CD4-positive, alpha-beta memory T cell (primary cell): ENCODE measurements at regions not wholly inside any gene's neighbourhood (a gene's known extent, or its start where the extent isn't known, plus 50 kb on each side); places are given as distances from the start of the nearest gene placed in this dataset.

Experiments used
- CTCF ChIA-PET: fragments of 350-600 bp; sonication (Branson Sonifier 250); formaldehyde crosslinking; loops from one replicate; lab custom pipeline; 2021; ENCODE audit warnings: inconsistent platforms; ENCODE audit not compliant: partially characterized antibody; lab: Charles Lee
- POLR2A ChIA-PET: fragments of 350-600 bp; sonication (Branson Sonifier 250); formaldehyde crosslinking; loops from one replicate; lab custom pipeline; 2021; ENCODE audit not compliant: partially characterized antibody; lab: Charles Lee
- DNase-seq, 5 donors: peaks; one replicate each; pipeline versions ENCODE4 v3.0.0 to v3.0.0-alpha.2; 2020 to 2022; ENCODE audit warnings: mixed read lengths in 1 of 5
- H3K27ac ChIP-seq: one replicate; pipeline ENCODE4 v1.7.0; 2013; ENCODE audit warnings: low read depth, low read length
- H3K27me3 ChIP-seq: 2 replicates; pipeline ENCODE4 v1.7.0; 2013; ENCODE audit warnings: mild to moderate bottlenecking, low read length, moderate library complexity; ENCODE audit not compliant: insufficient read depth
- H3K36me3 ChIP-seq: 2 replicates; pipeline ENCODE4 v1.7.0; 2013; ENCODE audit warnings: mild to moderate bottlenecking, low read length, moderate library complexity; ENCODE audit not compliant: insufficient read depth
- H3K4me1 ChIP-seq: 2 replicates; pipeline ENCODE4 v1.7.0; 2013; ENCODE audit warnings: mild to moderate bottlenecking, low read length, moderate library complexity; ENCODE audit not compliant: insufficient read depth
- H3K4me3 ChIP-seq, 2 donors: one replicate each; pipeline ENCODE4 v1.7.0; 2013; ENCODE audit warnings: low read length in 2 of 2, mild to moderate bottlenecking in 1 of 2
- H3K9me3 ChIP-seq, 2 donors: one replicate each; pipeline ENCODE4 v1.7.0; 2013; ENCODE audit warnings: low read length in 2 of 2, control low read depth in 1 of 2; ENCODE audit not compliant: control insufficient read depth in 1 of 2
- H3K27ac Mint-ChIP-seq, 7 donors: one replicate each; pipeline ENCODE4 v1.8.0; 2020 to 2021; ENCODE audit warnings: mixed read lengths in 7 of 7, mild to moderate bottlenecking in 6 of 7, inconsistent platforms in 3 of 7, moderate library complexity in 3 of 7
- H3K27me3 Mint-ChIP-seq, 2 donors: one replicate each; pipeline ENCODE4 v1.8.0; 2020 to 2021; ENCODE audit warnings: mixed read lengths in 2 of 2
- H3K36me3 Mint-ChIP-seq, 2 donors: one replicate each; pipeline ENCODE4 v1.8.0; 2020 to 2021; ENCODE audit warnings: mixed read lengths in 2 of 2, inconsistent platforms in 1 of 2, mild to moderate bottlenecking in 1 of 2
- H3K4me1 Mint-ChIP-seq, 4 donors: one replicate each; pipeline ENCODE4 v1.8.0; 2020 to 2021; ENCODE audit warnings: mixed read lengths in 4 of 4, mild to moderate bottlenecking in 1 of 4
- H3K4me3 Mint-ChIP-seq, 8 donors: one replicate each; pipeline ENCODE4 v1.8.0; 2020 to 2021; ENCODE audit warnings: mixed read lengths in 8 of 8, mild to moderate bottlenecking in 7 of 8, moderate library complexity in 6 of 8, inconsistent platforms in 3 of 8
- H3K9me3 Mint-ChIP-seq, 8 donors: one replicate each; pipeline ENCODE4 v1.8.0; 2020 to 2021; ENCODE audit warnings: mixed read lengths in 8 of 8, mild to moderate bottlenecking in 5 of 8, inconsistent platforms in 3 of 8, moderate library complexity in 1 of 8
- intact Hi-C: fragments of 100-400 bp; cut with micrococcal nuclease; formaldehyde crosslinking; loops from one replicate; pipeline ENCODE4 v1.15.1; 2023

DNA sequence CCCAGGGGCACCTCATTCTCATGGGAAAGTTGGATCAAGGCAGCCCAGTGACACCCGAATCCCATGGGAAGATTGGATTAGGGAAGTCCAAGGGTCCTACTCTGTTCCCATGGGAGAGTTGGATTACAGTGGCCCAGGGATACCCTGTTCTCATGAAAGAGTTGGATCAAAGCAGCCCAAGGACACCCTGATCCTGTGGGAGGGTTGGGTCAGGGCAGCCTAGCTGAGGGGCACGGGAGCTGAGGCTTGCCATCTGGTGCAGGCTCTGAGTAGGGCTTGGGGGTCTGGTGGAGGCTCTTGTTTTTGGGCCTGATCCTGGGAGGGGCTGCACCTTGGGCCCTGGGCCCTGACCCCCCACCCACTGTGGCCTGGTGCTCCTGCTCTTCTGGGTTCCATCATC lies 87.1 kb downstream of the ACKR3 start:
- no peak for DNase-seq
- Mint-ChIP-seq H3K9me3 (no peaks in the 10 kb centered on the region), H3K27ac (no peak overlapping the region), H3K36me3 (no peaks in the 10 kb centered on the region), H3K4me1 (no peaks in the 10 kb centered on the region), H3K4me3 (no peak overlapping the region), H3K27me3 (peaks cover 20 to 34% of the 10 kb centered on the region in 2 donors)
- Histone ChIP-seq H3K4me3 (no peak overlapping the region), H3K9me3 (no peaks in the 10 kb centered on the region), H3K4me1 (no peaks in the 10 kb centered on the region), H3K36me3 (no peaks in the 10 kb centered on the region), H3K27ac (no peak overlapping the region), H3K27me3 (peaks cover 9% of the 10 kb centered on the region)
- CTCF ChIA-PET, result no interaction called here
- intact Hi-C loops, result no loop called here
- POLR2A ChIA-PET, result no interaction called here

DNA sequence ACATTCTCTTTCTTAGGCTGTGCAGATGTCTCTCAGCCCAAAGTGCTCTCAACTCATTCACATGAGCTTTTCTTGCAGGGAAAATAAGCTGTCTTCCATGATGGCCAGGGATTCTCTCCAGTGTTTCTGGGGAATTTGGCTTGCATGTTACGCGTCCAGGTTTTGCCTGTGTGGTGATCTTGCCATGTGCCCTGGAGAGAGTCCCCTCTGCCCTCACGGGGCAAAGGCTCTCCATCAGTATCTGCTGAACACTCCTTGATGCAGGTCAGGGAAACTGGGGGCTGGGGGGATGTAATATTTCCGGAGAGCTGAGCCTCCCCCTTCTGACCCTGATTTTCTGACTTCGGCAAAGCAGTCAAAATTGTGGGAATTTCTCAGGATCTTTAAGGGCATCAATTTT lies 87.6 kb downstream of the ACKR3 start:
- Mint-ChIP-seq H3K4me3 (no peak overlapping the region), H3K4me1 (no peaks in the 10 kb centered on the region), H3K27ac (no peak overlapping the region), H3K36me3 (no peaks in the 10 kb centered on the region), H3K27me3 (peaks cover 21 to 33% of the 10 kb centered on the region in 2 donors), H3K9me3 (no peaks in the 10 kb centered on the region)
- ChIA-PET CTCF (no interaction called here), POLR2A (no interaction called here)
- H3K27ac ChIP-seq, result no peak overlapping the region
- DNase-seq, result no peak
- H3K4me3 ChIP-seq, result no peak overlapping the region
- no peaks in the 10 kb centered on the region for H3K9me3 ChIP-seq
- H3K4me1 ChIP-seq, result no peaks in the 10 kb centered on the region
- peaks cover 9% of the 10 kb centered on the region for H3K27me3 ChIP-seq
- H3K36me3 ChIP-seq, result no peaks in the 10 kb centered on the region
- intact Hi-C loops, result no loop called here

DNA sequence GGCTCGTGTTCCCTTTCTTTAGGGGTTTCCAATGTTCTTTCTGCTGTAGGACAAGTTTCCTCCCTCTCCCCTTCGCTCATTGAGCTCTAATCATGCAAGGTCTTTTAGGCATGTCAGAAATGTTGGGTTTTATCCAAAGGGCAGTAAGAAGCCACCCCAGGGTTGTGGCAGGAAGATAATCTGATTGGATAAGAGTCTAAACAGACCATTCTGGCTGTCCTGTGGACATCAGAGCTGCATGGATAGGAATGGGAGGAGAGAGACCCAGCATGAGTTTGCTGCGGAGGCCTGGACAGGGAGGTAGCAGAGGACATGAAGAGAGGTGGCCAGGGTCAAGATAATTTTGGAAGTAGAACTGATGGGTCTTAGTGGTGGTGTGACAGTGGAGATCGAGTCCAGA lies 88.2 kb downstream of the ACKR3 start:
- peaks cover 23 to 39% of the 10 kb centered on the region in 2 donors for H3K27me3 Mint-ChIP-seq
- H3K27me3 ChIP-seq, result peaks cover 9% of the 10 kb centered on the region

DNA sequence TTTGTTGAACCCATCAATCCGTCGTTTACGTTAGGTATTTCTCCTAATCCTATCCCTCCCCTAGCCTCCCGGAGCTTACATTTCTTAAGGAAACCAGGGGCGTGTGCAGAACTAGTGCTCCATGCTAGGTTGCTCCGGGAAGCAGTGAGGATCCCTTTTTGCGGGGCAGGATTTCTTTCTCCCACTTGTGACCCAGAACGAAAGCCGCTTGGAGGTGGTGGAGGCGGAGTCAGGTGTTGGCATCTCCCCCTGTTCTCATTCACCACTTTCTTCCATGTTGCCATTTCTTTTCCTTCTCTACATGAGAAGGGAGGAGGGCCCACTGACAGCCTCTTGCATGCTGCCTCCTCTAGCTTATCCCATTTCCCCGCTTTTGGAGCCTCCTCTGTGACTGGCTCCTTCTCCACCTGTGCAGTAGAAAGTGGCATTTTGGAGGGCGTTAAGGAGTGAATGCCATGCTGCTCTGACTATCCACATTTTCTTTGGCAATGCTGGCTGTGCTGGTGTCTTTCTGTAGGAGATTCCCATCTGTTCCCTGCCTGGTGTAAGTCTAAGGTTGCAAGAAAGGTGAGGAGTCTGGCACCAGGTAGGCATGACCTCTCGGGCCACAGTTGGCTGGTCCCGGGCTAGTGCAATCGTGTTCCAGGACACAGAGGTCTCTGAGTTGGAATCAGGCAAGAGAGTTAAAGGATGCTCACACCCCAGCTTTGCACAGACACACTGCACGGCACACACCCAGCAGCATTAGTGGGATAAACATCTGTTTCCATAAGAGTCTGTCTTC lies 89.5 kb downstream of the ACKR3 start:
- no peaks in the 10 kb centered on the region for H3K4me1 ChIP-seq
- Mint-ChIP-seq H3K4me1 (no peaks in the 10 kb centered on the region), H3K27me3 (peaks cover 29 to 39% of the 10 kb centered on the region in 2 donors), H3K36me3 (no peaks in the 10 kb centered on the region), H3K27ac (no peak overlapping the region), H3K4me3 (no peak overlapping the region), H3K9me3 (no peaks in the 10 kb centered on the region)
- no peak overlapping the region for H3K27ac ChIP-seq
- H3K4me3 ChIP-seq, result no peak overlapping the region
- H3K27me3 ChIP-seq, result peaks cover 9% of the 10 kb centered on the region
- intact Hi-C loops, result no loop called here
- POLR2A ChIA-PET, result no interaction called here
- no peaks in the 10 kb centered on the region for H3K9me3 ChIP-seq
- CTCF ChIA-PET, result no interaction called here
- no peaks in the 10 kb centered on the region for H3K36me3 ChIP-seq
- no peak for DNase-seq

More for the DNA sequence above, 88.2 kb downstream of the ACKR3 start:
- ChIA-PET POLR2A (no interaction called here), CTCF (no interaction called here)
- H3K36me3 Mint-ChIP-seq, result no peaks in the 10 kb centered on the region
- intact Hi-C loops, result no loop called here
- Histone ChIP-seq H3K9me3 (no peaks in the 10 kb centered on the region), H3K4me1 (no peaks in the 10 kb centered on the region), H3K36me3 (no peaks in the 10 kb centered on the region), H3K27ac (no peak overlapping the region), H3K4me3 (no peak overlapping the region)
- H3K27ac Mint-ChIP-seq, result no peak overlapping the region
- no peak for DNase-seq
- no peaks in the 10 kb centered on the region for H3K4me1 Mint-ChIP-seq
- H3K9me3 Mint-ChIP-seq, result no peaks in the 10 kb centered on the region
- H3K4me3 Mint-ChIP-seq, result no peak overlapping the region

DNA sequence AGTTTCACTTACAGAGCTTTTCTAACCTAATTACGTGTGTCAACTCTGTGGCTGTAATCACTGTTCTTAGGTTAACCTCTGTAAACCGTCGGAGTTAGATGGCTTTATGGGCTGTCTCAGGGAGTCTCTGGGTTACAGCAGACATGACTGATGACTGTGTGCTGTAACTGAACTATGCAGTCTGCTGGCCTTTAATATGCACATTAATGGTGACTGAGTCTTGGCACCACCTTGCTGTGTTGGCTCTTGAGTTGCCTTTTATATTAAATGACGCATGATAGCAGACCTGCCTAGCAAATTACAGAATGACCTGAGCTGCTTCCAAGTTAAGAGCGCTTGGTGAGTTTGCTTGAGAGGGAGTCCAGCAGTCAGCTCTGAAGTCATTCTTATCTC lies 90.1 kb downstream of the ACKR3 start:
- Mint-ChIP-seq H3K27ac (no peak overlapping the region), H3K27me3 (peaks cover 29 to 39% of the 10 kb centered on the region in 2 donors), H3K9me3 (no peaks in the 10 kb centered on the region), H3K36me3 (no peaks in the 10 kb centered on the region), H3K4me3 (no peak overlapping the region), H3K4me1 (no peaks in the 10 kb centered on the region)
- ChIA-PET CTCF (no interaction called here), POLR2A (no interaction called here)
- intact Hi-C loops, result no loop called here
- no peak for DNase-seq
- H3K4me3 ChIP-seq, result no peak overlapping the region
- no peaks in the 10 kb centered on the region for H3K9me3 ChIP-seq
- H3K27ac ChIP-seq, result no peak overlapping the region
- H3K36me3 ChIP-seq, result no peaks in the 10 kb centered on the region
- H3K4me1 ChIP-seq, result no peaks in the 10 kb centered on the region
- peaks cover 9% of the 10 kb centered on the region for H3K27me3 ChIP-seq

DNA sequence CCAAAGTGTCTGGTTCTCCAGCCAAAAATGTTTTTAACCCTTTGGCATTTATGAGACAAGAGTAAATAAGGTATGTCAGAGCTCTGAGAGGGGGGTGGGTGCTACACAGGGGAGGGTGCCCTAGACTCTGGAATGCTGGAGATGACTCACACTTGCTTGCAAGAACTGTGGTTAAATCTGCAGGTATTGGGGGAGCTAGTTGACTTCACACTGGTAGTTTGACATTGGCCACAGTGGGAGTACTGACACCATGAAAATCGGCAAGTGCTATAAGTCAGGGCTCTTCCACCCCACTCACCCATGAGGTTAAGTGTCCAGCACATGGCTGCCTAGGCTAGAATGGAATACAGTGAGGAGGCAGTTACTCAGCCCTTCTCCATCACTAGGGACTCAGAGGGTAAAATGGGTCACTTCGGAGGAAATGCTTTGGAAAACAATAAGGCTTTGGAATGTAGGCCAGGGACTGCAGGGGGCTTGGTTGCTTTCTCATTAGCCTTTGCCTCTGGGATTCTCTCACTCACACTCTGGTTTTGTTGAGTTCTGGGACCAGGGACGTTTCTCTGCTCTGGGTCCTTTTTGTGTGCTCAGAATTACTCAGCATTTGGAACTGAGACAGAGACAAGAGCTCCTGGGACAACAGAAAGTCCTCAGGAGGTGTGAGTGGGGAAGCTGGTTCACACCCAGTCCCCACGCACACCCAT lies 91.6 kb downstream of the ACKR3 start:
- ChIA-PET POLR2A (no interaction called here), CTCF (no interaction called here)

DNA sequence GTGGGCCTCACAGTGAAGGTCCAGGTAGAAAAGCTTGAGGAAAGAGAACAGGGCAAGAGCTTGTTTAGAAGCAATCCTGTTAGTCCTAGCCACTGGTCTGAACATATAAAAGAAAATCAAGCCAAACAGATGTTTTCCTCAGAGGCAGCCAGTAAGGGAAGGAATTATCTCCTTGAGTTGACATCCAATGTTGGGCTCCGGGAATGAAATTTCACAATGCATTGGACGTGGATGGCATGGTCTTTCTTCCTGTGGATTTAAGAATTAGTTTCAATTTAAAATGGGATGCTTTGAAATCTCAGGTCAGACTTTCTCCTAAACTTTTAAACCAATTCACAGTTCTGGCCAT lies 92.1 kb downstream of the ACKR3 start:
- Mint-ChIP-seq H3K4me1 (no peaks in the 10 kb centered on the region), H3K9me3 (peaks cover 0 to 4% (median 1%) of the 10 kb centered on the region in 8 donors), H3K27me3 (peaks cover 29 to 38% of the 10 kb centered on the region in 2 donors), H3K4me3 (no peak overlapping the region), H3K36me3 (no peaks in the 10 kb centered on the region), H3K27ac (peak overlapping the region in 1 of 7 donors; percentile 10)
- CTCF ChIA-PET, result no interaction called here
- no peaks in the 10 kb centered on the region for H3K9me3 ChIP-seq
- POLR2A ChIA-PET, result no interaction called here
- no peaks in the 10 kb centered on the region for H3K36me3 ChIP-seq
- H3K4me1 ChIP-seq, result no peaks in the 10 kb centered on the region
- peaks cover 9% of the 10 kb centered on the region for H3K27me3 ChIP-seq
- intact Hi-C loops, result no loop called here
- no peak for DNase-seq
- no peak overlapping the region for H3K4me3 ChIP-seq
- no peak overlapping the region for H3K27ac ChIP-seq

More for the DNA sequence above, 91.6 kb downstream of the ACKR3 start:
- peaks cover 29 to 36% of the 10 kb centered on the region in 2 donors for H3K27me3 Mint-ChIP-seq
- intact Hi-C loops, result no loop called here
- peaks cover 0 to 2% (median 0%) of the 10 kb centered on the region in 8 donors for H3K9me3 Mint-ChIP-seq
- H3K9me3 ChIP-seq, result no peaks in the 10 kb centered on the region
- no peak overlapping the region for H3K27ac Mint-ChIP-seq
- no peak overlapping the region for H3K4me3 Mint-ChIP-seq
- H3K27me3 ChIP-seq, result peaks cover 9% of the 10 kb centered on the region
- H3K4me3 ChIP-seq, result no peak overlapping the region
- no peaks in the 10 kb centered on the region for H3K4me1 Mint-ChIP-seq
- H3K27ac ChIP-seq, result no peak overlapping the region
- H3K4me1 ChIP-seq, result no peaks in the 10 kb centered on the region
- H3K36me3 Mint-ChIP-seq, result no peaks in the 10 kb centered on the region
- no peaks in the 10 kb centered on the region for H3K36me3 ChIP-seq
- no peak for DNase-seq
